ENCODE measurements at regions not wholly inside any gene's neighbourhood (a gene's known extent, or its start where the extent isn't known, plus 50 kb on each side); places are given as distances from the start of the nearest gene placed in this dataset.

- Histone ChIP-seq H2AFZ (ENCODE audit: low read length) (no peak overlapping the region), H3K9ac (ENCODE audit: low read length) (no peak overlapping the region), H4K20me1 (ENCODE audit: insufficient read depth, low read length) (no peaks in the 10 kb centered on the region), H3K4me2 (ENCODE audit: low read depth, low read length) (no peak overlapping the region), H3K4me1 (ENCODE audit: low read length) (peaks cover 6% of the 10 kb centered on the region; the same call in 1 of the 2 replicates), H3K36me3 (replicated peaks; ENCODE audit: insufficient read depth, low read length) (no peaks in the 10 kb centered on the region), H3K9me3 (replicated peaks; ENCODE audit: insufficient read depth, low read length) (no peaks in the 10 kb centered on the region), H3K27me3 (replicated peaks; ENCODE audit: insufficient read depth, low read length) (no peaks in the 10 kb centered on the region), H3K27ac (ENCODE audit: low read length) (no peak overlapping the region), H3K79me2 (ENCODE audit: low read length) (no peaks in the 10 kb centered on the region), H3F3A (ENCODE audit: insufficient read depth, low read length) (no peaks in the 10 kb centered on the region), H3K9me2 (replicated peaks; ENCODE audit: insufficient read depth, low read length) (no peaks in the 10 kb centered on the region), H3K4me3 (ENCODE audit: low read length) (no peak overlapping the region)
- DNase-seq: no peak
- no peak for TF ChIP-seq EZH2phosphoT487 (IDR thresholded peaks at IDR 0.05; ENCODE audit: low read length)
- TF ChIP-seq CTCF (IDR thresholded peaks at IDR 0.05; ENCODE audit: low read length): no peak
- no peak for TF ChIP-seq EZH2 (optimal IDR thresholded peaks at IDR 0.05; ENCODE audit: low read depth, low read length)
These were observed 162.8 kb downstream of the RAB38 start for GRCh38 chr11:88012456-88012855.

- Histone ChIP-seq H3K9me2 (replicated peaks; ENCODE audit: insufficient read depth, low read length) (no peaks in the 10 kb centered on the region), H3K79me2 (ENCODE audit: low read length) (no peaks in the 10 kb centered on the region)
- no peak for DNase-seq
These were observed 199.2 kb downstream of the RAB38 start for GRCh38 chr11:87976009-87976408.

GRCh38 chr11:87974797-87975196, 200.4 kb downstream of the RAB38 start:
- Histone ChIP-seq H3K36me3 (replicated peaks; ENCODE audit: insufficient read depth, low read length) (no peaks in the 10 kb centered on the region), H3K9me3 (replicated peaks; ENCODE audit: insufficient read depth, low read length) (no peaks in the 10 kb centered on the region), H3F3A (ENCODE audit: insufficient read depth, low read length) (no peaks in the 10 kb centered on the region), H3K27ac (ENCODE audit: low read length) (no peak overlapping the region), H3K4me2 (ENCODE audit: low read depth, low read length) (no peak overlapping the region), H2AFZ (ENCODE audit: low read length) (no peak overlapping the region), H3K9me2 (replicated peaks; ENCODE audit: insufficient read depth, low read length) (no peaks in the 10 kb centered on the region), H3K4me1 (ENCODE audit: low read length) (peaks cover 15% of the 10 kb centered on the region; the same call in 1 of the 2 replicates), H3K4me3 (ENCODE audit: low read length) (no peak overlapping the region), H3K27me3 (replicated peaks; ENCODE audit: insufficient read depth, low read length) (no peaks in the 10 kb centered on the region), H3K9ac (ENCODE audit: low read length) (no peak overlapping the region), H4K20me1 (ENCODE audit: insufficient read depth, low read length) (no peaks in the 10 kb centered on the region), H3K79me2 (ENCODE audit: low read length) (no peaks in the 10 kb centered on the region)
- TF ChIP-seq EZH2phosphoT487 (IDR thresholded peaks at IDR 0.05; ENCODE audit: low read length): no peak
- no peak for TF ChIP-seq EZH2 (optimal IDR thresholded peaks at IDR 0.05; ENCODE audit: low read depth, low read length)
- TF ChIP-seq CTCF (IDR thresholded peaks at IDR 0.05; ENCODE audit: low read length): no peak
- no peak for DNase-seq

More at GRCh38 chr11:87976009-87976408, 199.2 kb downstream of the RAB38 start:
- no peak overlapping the region for H3K27ac ChIP-seq (ENCODE audit: low read length)
- no peaks in the 10 kb centered on the region for H3F3A ChIP-seq (ENCODE audit: insufficient read depth, low read length)
- no peak overlapping the region for H3K9ac ChIP-seq (ENCODE audit: low read length)
- TF ChIP-seq EZH2 (optimal IDR thresholded peaks at IDR 0.05; ENCODE audit: low read depth, low read length): no peak
- no peak for TF ChIP-seq CTCF (IDR thresholded peaks at IDR 0.05; ENCODE audit: low read length)
- no peaks in the 10 kb centered on the region for H3K36me3 ChIP-seq (replicated peaks; ENCODE audit: insufficient read depth, low read length)
- peaks cover 15% of the 10 kb centered on the region; the same call in 1 of the 2 replicates for H3K4me1 ChIP-seq (ENCODE audit: low read length)
- H3K27me3 ChIP-seq (replicated peaks; ENCODE audit: insufficient read depth, low read length): no peaks in the 10 kb centered on the region
- no peak overlapping the region for H2AFZ ChIP-seq (ENCODE audit: low read length)
- H3K4me3 ChIP-seq (ENCODE audit: low read length): no peak overlapping the region
- H3K4me2 ChIP-seq (ENCODE audit: low read depth, low read length): no peak overlapping the region
- H3K9me3 ChIP-seq (replicated peaks; ENCODE audit: insufficient read depth, low read length): no peaks in the 10 kb centered on the region
- no peaks in the 10 kb centered on the region for H4K20me1 ChIP-seq (ENCODE audit: insufficient read depth, low read length)

Data from MM.1S (cell line).